ENCODE measurements at regions not wholly inside any gene's neighbourhood (a gene's known extent, or its start where the extent isn't known, plus 50 kb on each side); places are given as distances from the start of the nearest gene placed in this dataset.

DNA sequence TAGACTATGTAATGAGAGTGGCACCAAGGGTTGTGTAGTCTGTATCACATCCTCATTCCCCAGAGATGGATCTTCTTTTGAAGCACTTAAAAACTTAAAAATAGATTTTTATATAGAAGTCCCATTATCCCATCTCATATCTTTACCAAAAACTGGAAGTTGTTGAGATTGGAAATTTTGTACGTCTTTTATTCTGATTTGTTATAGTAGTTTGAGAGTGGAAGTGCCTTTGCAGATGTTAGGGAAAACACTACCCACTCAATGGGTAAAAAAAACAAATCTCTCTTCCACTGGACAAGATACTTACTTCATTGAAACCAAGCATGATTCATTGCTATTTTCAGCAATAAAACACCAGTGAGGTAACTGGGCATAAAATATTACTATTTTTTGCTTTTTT is 184.4 kb downstream of the MACC1 start:
- intact Hi-C loops (cut with micrococcal nuclease; ENCODE audit: unreplicated experiment) = no loop called here
- peak in 1 of 2 experiments; percentile 17 for DNase-seq
- POLR2A ChIA-PET (ENCODE audit: unreplicated experiment) = no interaction called here
- peaks cover 18% of the 10 kb centered on the region for H3K4me1 ChIP-seq (replicated peaks; ENCODE audit: insufficient read depth)
- H3K9me3 ChIP-seq (ENCODE audit: insufficient read depth, low read depth) = no peaks in the 10 kb centered on the region
- no peaks in the 10 kb centered on the region for H3K27me3 ChIP-seq (ENCODE audit: insufficient read depth, low read depth)
- H3F3A ChIP-seq (ENCODE audit: insufficient read depth, low read depth) = no peaks in the 10 kb centered on the region
- H3K79me2 ChIP-seq (ENCODE audit: low read depth) = no peaks in the 10 kb centered on the region
- peaks cover 7% of the 10 kb centered on the region; the same call in 1 of the 2 replicates for H3K9me2 ChIP-seq (ENCODE audit: insufficient read depth)
- H3K4me2 ChIP-seq = no peak overlapping the region
- CTCF ChIA-PET = no interaction called here
- no peaks in the 10 kb centered on the region for H3K36me3 ChIP-seq (ENCODE audit: low read depth)
- no peak for TF ChIP-seq EZH2 (IDR thresholded peaks at IDR 0.05; ENCODE audit: low read depth)
- TF ChIP-seq, protein P1, sequence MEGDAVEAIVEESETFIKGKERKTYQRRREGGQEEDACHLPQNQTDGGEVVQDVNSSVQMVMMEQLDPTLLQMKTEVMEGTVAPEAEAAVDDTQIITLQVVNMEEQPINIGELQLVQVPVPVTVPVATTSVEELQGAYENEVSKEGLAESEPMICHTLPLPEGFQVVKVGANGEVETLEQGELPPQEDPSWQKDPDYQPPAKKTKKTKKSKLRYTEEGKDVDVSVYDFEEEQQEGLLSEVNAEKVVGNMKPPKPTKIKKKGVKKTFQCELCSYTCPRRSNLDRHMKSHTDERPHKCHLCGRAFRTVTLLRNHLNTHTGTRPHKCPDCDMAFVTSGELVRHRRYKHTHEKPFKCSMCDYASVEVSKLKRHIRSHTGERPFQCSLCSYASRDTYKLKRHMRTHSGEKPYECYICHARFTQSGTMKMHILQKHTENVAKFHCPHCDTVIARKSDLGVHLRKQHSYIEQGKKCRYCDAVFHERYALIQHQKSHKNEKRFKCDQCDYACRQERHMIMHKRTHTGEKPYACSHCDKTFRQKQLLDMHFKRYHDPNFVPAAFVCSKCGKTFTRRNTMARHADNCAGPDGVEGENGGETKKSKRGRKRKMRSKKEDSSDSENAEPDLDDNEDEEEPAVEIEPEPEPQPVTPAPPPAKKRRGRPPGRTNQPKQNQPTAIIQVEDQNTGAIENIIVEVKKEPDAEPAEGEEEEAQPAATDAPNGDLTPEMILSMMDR (conservative IDR thresholded peaks at IDR 0.05) = no peak
- no TSS peak for BruUV-seq (replicated peaks)
- H4K20me1 ChIP-seq (ENCODE audit: insufficient read depth) = no peaks in the 10 kb centered on the region
- no peak overlapping the region for H3K4me3 ChIP-seq
- H2AFZ ChIP-seq = no peak overlapping the region
- no peak overlapping the region for H3K27ac ChIP-seq

DNA sequence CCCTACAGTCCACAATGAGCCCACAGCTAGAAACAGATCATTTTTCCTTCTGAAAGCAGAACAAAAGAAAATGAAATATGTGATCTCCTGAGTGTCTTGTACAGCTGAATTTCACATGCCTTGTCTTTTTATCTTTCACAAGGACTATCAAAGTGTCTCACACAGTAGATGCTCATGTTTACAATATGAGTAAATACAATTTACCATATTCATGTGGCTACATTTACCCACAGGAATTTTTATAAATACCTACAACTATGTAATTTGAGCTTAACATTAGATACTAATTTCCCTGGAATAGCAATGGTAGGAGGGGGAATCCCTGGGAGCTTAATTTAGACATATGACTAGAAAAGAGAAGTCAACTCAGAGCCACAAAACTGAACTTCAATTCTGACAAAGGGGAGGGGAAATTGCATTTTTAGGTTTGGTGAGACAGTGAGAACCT is 186.2 kb downstream of the MACC1 start:
- no peak overlapping the region for H3K27ac ChIP-seq
- TF ChIP-seq, protein P1 (conservative IDR thresholded peaks at IDR 0.05) = no peak
- TF ChIP-seq EZH2 (IDR thresholded peaks at IDR 0.05; ENCODE audit: low read depth) = no peak
- no peak overlapping the region; the same call in 1 of the 2 replicates for H3K4me2 ChIP-seq
- no peak overlapping the region for H3K4me3 ChIP-seq
- H3K79me2 ChIP-seq (ENCODE audit: low read depth) = no peaks in the 10 kb centered on the region
- POLR2A ChIA-PET (ENCODE audit: unreplicated experiment) = no interaction called here
- H3K4me1 ChIP-seq (replicated peaks; ENCODE audit: insufficient read depth) = peaks cover 18% of the 10 kb centered on the region
- CTCF ChIA-PET = interaction anchor here (0.6 kb wide), 1 partner anchor 508 kb away, joined by 4 read pairs; no protein-coding TSS in a partner anchor
- 0 out of 2 replicates have a peak overlapping the region, but pooled peaks have one; percentile 0 for H2AFZ ChIP-seq
- no peaks in the 10 kb centered on the region for H3K36me3 ChIP-seq (ENCODE audit: low read depth)
- H4K20me1 ChIP-seq (ENCODE audit: insufficient read depth) = no peaks in the 10 kb centered on the region
- H3F3A ChIP-seq (ENCODE audit: insufficient read depth, low read depth) = no peaks in the 10 kb centered on the region
- intact Hi-C loops (cut with micrococcal nuclease; ENCODE audit: unreplicated experiment) = no loop called here
- H3K9me2 ChIP-seq (ENCODE audit: insufficient read depth) = peaks cover 7% of the 10 kb centered on the region; the same call in 1 of the 2 replicates
- no TSS peak for BruUV-seq (replicated peaks)
- H3K9me3 ChIP-seq (ENCODE audit: insufficient read depth, low read depth) = no peaks in the 10 kb centered on the region
- peak in 1 of 2 experiments; percentile 68 for DNase-seq
- no peaks in the 10 kb centered on the region for H3K27me3 ChIP-seq (ENCODE audit: insufficient read depth, low read depth)

DNA sequence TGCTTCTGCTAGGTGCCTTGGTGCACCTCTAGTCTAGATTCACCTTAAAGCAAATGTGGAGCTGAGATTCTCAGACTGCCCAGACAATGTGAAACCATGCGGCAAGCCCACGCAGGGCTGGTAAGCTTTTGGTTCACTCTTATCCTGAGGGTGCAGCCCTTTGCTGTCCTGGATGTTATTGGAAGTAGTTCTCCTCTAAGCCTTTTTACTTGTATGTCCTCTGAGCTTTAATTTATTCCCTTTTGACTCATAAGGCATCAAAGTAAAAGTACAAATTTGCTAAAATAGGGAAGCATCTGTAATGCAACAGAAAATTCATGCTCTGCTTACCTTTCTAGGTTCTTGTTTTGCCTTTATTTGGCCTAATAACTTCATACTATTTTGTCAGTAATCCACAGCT is 186.8 kb downstream of the MACC1 start:
- H3K79me2 ChIP-seq (ENCODE audit: low read depth) = no peaks in the 10 kb centered on the region
- H3F3A ChIP-seq (ENCODE audit: insufficient read depth, low read depth) = no peaks in the 10 kb centered on the region
- peaks cover 7% of the 10 kb centered on the region; the same call in 1 of the 2 replicates for H3K9me2 ChIP-seq (ENCODE audit: insufficient read depth)
- H3K9me3 ChIP-seq (ENCODE audit: insufficient read depth, low read depth) = no peaks in the 10 kb centered on the region
- TF ChIP-seq, protein P1 (conservative IDR thresholded peaks at IDR 0.05) = no peak
- TF ChIP-seq EZH2 (IDR thresholded peaks at IDR 0.05; ENCODE audit: low read depth) = no peak
- no peak overlapping the region for H3K27ac ChIP-seq
- DNase-seq = peak in 1 of 2 experiments; percentile 27
- H3K4me2 ChIP-seq = no peak overlapping the region; the same call in 1 of the 2 replicates
- ChIA-PET POLR2A (ENCODE audit: unreplicated experiment) (no interaction called here), CTCF (interaction anchor here (0.6 kb wide), 1 partner anchor 509 kb away, joined by 4 read pairs; no protein-coding TSS in a partner anchor)
- no peaks in the 10 kb centered on the region for H4K20me1 ChIP-seq (ENCODE audit: insufficient read depth)
- no peak overlapping the region for H2AFZ ChIP-seq
- H3K4me1 ChIP-seq (replicated peaks; ENCODE audit: insufficient read depth) = peaks cover 18% of the 10 kb centered on the region
- no TSS peak for BruUV-seq (replicated peaks)
- H3K36me3 ChIP-seq (ENCODE audit: low read depth) = no peaks in the 10 kb centered on the region
- H3K4me3 ChIP-seq = no peak overlapping the region
- no peaks in the 10 kb centered on the region for H3K27me3 ChIP-seq (ENCODE audit: insufficient read depth, low read depth)
- intact Hi-C loops (cut with micrococcal nuclease; ENCODE audit: unreplicated experiment) = no loop called here
